ENCODE measurements at regions not wholly inside any gene's neighbourhood (a gene's known extent, or its start where the extent isn't known, plus 50 kb on each side); places are given as distances from the start of the nearest gene placed in this dataset.
A peak's percentile ranks its signal among the peaks of the same experiment; 100 is the strongest.

GRCh38 chr2:104545055-104545454 is 308.9 kb upstream of the POU3F3 start:
- H3K27ac Mint-ChIP-seq: no peak overlapping the region
- Histone ChIP-seq H3K4me1 (ENCODE audit: insufficient read depth) (no peaks in the 10 kb centered on the region), H4K20me1 (replicated peaks; ENCODE audit: insufficient read depth) (no peaks in the 10 kb centered on the region), H3K27me3 (ENCODE audit: insufficient read depth) (no peaks in the 10 kb centered on the region), H3K9me2 (ENCODE audit: insufficient read depth) (peaks cover 8% of the 10 kb centered on the region; the same call in 1 of the 2 replicates), H3K36me3 (ENCODE audit: insufficient read depth) (no peaks in the 10 kb centered on the region), H3K4me3 (no peak overlapping the region), H3F3A (replicated peaks; ENCODE audit: low read depth) (no peaks in the 10 kb centered on the region), H2AFZ (peak overlapping the region; percentile 78; the same call in 1 of the 2 replicates), H3K4me2 (no peak overlapping the region), H3K27ac (ENCODE audit: low read depth) (no peak overlapping the region), H3K79me2 (replicated peaks; ENCODE audit: insufficient read depth) (no peaks in the 10 kb centered on the region)
- peaks cover 1% of the 10 kb centered on the region for H3K27me3 Mint-ChIP-seq (ENCODE audit: insufficient read depth, low read depth, poor library complexity)
- no peaks in the 10 kb centered on the region for H3K36me3 Mint-ChIP-seq (ENCODE audit: low read depth)
- no peaks in the 10 kb centered on the region; the same call in 2 of the 3 replicates for H3K9me3 Mint-ChIP-seq
- no peak for DNase-seq (ENCODE audit: low spot score)
- no peaks in the 10 kb centered on the region for H3K4me1 Mint-ChIP-seq
- no peak for ATAC-seq
- no peak for TF ChIP-seq ZNF114 (CRISPR knock-in tag; IDR thresholded peaks at IDR 0.05)
- TF ChIP-seq NANOG (IDR thresholded peaks at IDR 0.05; ENCODE audit: borderline replicate concordance): no peak
- no peak for TF ChIP-seq REST (IDR thresholded peaks at IDR 0.05; ENCODE audit: unreplicated experiment)
- TF ChIP-seq, protein P1, sequence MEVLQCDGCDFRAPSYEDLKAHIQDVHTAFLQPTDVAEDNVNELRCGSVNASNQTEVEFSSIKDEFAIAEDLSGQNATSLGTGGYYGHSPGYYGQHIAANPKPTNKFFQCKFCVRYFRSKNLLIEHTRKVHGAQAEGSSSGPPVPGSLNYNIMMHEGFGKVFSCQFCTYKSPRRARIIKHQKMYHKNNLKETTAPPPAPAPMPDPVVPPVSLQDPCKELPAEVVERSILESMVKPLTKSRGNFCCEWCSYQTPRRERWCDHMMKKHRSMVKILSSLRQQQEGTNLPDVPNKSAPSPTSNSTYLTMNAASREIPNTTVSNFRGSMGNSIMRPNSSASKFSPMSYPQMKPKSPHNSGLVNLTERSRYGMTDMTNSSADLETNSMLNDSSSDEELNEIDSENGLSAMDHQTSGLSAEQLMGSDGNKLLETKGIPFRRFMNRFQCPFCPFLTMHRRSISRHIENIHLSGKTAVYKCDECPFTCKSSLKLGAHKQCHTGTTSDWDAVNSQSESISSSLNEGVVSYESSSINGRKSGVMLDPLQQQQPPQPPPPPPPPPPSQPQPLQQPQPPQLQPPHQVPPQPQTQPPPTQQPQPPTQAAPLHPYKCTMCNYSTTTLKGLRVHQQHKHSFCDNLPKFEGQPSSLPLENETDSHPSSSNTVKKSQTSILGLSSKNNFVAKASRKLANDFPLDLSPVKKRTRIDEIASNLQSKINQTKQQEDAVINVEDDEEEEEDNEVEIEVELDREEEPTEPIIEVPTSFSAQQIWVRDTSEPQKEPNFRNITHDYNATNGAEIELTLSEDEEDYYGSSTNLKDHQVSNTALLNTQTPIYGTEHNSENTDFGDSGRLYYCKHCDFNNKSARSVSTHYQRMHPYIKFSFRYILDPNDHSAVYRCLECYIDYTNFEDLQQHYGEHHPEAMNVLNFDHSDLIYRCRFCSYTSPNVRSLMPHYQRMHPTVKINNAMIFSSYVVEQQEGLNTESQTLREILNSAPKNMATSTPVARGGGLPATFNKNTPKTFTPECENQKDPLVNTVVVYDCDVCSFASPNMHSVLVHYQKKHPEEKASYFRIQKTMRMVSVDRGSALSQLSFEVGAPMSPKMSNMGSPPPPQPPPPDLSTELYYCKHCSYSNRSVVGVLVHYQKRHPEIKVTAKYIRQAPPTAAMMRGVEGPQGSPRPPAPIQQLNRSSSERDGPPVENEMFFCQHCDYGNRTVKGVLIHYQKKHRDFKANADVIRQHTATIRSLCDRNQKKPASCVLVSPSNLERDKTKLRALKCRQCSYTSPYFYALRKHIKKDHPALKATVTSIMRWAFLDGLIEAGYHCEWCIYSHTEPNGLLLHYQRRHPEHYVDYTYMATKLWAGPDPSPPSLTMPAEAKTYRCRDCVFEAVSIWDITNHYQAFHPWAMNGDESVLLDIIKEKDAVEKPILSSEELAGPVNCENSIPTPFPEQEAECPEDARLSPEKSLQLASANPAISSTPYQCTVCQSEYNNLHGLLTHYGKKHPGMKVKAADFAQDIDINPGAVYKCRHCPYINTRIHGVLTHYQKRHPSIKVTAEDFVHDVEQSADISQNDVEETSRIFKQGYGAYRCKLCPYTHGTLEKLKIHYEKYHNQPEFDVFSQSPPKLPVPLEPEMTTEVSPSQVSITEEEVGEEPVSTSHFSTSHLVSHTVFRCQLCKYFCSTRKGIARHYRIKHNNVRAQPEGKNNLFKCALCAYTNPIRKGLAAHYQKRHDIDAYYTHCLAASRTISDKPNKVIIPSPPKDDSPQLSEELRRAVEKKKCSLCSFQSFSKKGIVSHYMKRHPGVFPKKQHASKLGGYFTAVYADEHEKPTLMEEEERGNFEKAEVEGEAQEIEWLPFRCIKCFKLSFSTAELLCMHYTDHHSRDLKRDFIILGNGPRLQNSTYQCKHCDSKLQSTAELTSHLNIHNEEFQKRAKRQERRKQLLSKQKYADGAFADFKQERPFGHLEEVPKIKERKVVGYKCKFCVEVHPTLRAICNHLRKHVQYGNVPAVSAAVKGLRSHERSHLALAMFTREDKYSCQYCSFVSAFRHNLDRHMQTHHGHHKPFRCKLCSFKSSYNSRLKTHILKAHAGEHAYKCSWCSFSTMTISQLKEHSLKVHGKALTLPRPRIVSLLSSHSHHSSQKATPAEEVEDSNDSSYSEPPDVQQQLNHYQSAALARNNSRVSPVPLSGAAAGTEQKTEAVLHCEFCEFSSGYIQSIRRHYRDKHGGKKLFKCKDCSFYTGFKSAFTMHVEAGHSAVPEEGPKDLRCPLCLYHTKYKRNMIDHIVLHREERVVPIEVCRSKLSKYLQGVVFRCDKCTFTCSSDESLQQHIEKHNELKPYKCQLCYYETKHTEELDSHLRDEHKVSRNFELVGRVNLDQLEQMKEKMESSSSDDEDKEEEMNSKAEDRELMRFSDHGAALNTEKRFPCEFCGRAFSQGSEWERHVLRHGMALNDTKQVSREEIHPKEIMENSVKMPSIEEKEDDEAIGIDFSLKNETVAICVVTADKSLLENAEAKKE (CRISPR knock-in tag; IDR thresholded peaks at IDR 0.05): no peak
- TF ChIP-seq, protein P2, sequence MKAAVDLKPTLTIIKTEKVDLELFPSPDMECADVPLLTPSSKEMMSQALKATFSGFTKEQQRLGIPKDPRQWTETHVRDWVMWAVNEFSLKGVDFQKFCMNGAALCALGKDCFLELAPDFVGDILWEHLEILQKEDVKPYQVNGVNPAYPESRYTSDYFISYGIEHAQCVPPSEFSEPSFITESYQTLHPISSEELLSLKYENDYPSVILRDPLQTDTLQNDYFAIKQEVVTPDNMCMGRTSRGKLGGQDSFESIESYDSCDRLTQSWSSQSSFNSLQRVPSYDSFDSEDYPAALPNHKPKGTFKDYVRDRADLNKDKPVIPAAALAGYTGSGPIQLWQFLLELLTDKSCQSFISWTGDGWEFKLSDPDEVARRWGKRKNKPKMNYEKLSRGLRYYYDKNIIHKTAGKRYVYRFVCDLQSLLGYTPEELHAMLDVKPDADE (IDR thresholded peaks at IDR 0.05): no peak
- TF ChIP-seq CTCF (conservative IDR thresholded peaks at IDR 0.05; ENCODE audit: low read depth in 2 of 2): no peak
- no peak for TF ChIP-seq CREB1 (CRISPR knock-in tag; IDR thresholded peaks at IDR 0.05; ENCODE audit: low read depth)
- no peak for TF ChIP-seq STAT1 (IDR thresholded peaks at IDR 0.05; ENCODE audit: unreplicated experiment)
- TF ChIP-seq EZH2phosphoT487 (IDR thresholded peaks at IDR 0.05; ENCODE audit: unreplicated experiment): no peak
- no peak for TF ChIP-seq EZH2 (IDR thresholded peaks at IDR 0.05; ENCODE audit: low read depth, unreplicated experiment)
- no peak for TF ChIP-seq JUNB (IDR thresholded peaks at IDR 0.05; ENCODE audit: unreplicated experiment)
- no peak for TF ChIP-seq ZNF331 (CRISPR knock-in tag; IDR thresholded peaks at IDR 0.05; ENCODE audit: low read depth)
- H3K4me3 Mint-ChIP-seq: no peak overlapping the region
